GM18511 (cell line): ENCODE measurements at regions not wholly inside any gene's neighbourhood (a gene's known extent, or its start where the extent isn't known, plus 50 kb on each side); places are given as distances from the start of the nearest gene placed in this dataset.

Experiments
- ATAC-seq: cut with Tn5 transposase; IDR thresholded peaks from one replicate; pipeline ENCODE4 v1.9.1; 2021; ENCODE audit warnings: mild to moderate bottlenecking, moderate library complexity; ENCODE audit not compliant: unreplicated experiment

DNA sequence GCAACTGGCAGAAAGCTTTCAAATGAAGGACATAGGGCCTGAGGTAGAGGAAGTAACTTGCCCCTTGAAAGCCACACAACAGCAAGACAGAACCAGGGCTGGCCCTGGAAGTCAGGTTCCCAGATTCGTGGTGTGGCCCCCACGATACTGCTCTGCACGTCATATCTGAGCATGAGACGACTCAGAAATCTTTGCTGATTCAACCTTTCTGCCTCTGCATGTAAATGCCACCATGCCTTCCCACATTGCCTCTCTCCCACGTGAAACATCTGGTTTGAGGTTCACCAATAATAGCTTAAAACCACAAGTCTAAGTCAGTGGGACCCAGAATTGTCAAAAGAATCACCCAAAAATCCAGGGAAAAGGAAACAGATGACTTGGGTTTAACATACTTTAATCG lies 214.0 kb upstream of the TRIB2 start:
- no peak for ATAC-seq

DNA sequence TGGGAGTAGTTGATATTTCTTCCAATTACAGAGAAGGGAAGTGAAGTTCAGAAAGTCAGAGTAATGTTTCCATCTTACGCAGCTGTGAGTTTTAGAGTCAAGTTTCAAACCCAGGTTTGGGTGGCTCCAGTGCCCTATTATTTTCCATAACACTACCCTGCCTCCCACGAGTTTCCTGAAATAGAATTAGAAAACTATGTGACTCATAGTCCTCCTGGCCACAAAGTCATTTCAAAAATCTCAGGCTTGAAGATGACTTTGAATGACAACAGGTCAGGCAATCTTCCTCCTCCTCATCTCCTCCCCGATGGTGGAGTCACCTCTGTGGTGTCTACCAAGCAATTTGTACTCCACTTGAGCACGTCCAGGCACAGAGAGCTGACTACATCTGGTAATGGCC lies 212.3 kb upstream of the TRIB2 start:
- ATAC-seq: no peak

DNA sequence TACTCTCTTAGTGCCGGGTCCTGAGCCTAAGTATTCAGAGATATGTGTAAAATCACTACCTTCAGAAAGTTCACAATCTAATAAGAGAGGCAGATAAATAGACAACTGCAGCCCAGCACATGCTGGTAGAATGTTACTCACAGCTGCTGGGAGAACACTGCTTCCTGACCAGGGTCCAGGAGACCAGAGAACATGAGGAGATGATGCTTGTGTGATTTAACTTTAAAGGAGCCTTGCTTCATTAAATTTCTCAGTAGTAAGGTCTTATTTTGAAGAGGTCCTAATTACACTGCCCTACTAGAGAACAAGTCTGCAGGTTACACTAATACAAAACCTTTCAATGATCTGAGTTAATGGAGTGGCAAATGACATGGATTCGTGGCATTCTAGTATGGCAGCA lies 209.9 kb upstream of the TRIB2 start:
- ATAC-seq: peak; percentile 11

DNA sequence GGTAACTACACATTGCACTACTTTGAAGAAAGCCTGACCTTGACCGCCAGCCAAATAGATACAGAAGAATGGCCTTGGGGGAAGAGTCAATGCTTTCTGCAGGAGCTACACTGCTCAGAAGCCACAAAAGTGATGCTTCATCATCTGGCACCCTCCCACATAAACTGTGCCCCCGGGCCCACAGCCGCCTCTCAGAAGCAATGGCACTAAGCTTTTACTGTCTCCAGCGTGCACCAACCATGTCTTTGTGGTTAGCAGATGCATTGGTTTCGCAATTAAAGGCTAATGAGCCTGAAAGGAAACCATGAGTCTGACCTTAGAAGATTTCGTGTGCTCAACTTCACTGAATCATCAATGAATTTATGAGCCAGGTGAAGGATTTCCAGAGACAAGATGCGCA lies 209.4 kb upstream of the TRIB2 start:
- ATAC-seq: peak; percentile 90

DNA sequence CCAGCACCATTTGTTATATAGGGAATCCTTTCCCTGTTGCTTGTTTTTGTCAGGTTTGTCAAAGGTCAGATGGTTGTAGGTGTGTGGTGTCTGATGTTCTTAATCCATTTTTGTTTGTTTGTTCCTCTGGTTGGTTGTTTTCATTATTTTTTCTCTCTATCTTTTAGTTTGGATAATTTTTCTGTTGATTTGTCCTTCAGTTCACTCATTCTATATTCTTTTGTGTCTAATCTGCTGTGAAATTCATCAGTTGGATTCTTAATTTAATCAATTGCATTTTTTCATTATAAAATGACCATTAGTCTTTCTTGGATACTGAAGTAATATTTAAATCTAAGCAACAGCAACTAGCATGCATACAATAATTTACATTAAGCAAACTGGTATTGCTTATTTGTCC lies 206.7 kb upstream of the TRIB2 start:
- ATAC-seq: no peak

DNA sequence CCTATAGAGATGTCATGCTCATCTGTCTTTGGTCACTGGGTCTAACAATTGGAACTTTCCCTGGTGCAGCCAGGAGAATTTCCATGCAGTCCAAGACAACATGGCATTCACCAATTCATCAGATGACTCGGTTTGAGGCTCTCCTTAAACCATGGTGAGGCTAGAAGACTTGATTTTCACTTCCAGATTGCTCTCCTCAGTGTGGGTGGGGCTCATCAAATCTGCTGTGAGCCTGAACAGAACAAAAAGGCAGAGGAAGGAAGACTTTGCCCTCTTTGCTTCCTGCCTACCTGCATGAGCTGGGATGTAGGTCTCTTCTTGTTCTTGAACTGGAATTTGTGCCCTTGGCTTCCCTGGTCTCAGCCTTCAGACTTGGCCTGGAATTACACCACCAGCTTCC lies 203.4 kb upstream of the TRIB2 start:
- no peak for ATAC-seq

DNA sequence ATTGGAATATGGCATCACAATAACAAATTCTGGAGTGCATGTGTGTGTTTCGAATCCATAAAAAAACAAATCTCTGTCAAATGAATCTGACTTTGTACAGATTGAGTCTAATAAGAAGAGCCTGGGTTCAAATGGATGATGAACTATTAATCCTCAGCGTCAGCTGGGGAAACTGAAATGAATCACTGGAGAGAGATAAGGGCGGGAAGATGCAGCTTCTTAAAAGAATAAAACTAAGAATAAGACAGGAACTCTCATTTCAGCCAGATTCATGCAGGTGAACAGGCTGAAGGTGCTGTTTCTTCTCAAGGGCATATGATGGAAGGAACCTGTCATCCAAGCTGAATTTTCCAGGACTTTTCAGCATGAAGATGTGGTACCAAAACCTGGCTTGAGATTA lies 202.6 kb upstream of the TRIB2 start:
- no peak for ATAC-seq

DNA sequence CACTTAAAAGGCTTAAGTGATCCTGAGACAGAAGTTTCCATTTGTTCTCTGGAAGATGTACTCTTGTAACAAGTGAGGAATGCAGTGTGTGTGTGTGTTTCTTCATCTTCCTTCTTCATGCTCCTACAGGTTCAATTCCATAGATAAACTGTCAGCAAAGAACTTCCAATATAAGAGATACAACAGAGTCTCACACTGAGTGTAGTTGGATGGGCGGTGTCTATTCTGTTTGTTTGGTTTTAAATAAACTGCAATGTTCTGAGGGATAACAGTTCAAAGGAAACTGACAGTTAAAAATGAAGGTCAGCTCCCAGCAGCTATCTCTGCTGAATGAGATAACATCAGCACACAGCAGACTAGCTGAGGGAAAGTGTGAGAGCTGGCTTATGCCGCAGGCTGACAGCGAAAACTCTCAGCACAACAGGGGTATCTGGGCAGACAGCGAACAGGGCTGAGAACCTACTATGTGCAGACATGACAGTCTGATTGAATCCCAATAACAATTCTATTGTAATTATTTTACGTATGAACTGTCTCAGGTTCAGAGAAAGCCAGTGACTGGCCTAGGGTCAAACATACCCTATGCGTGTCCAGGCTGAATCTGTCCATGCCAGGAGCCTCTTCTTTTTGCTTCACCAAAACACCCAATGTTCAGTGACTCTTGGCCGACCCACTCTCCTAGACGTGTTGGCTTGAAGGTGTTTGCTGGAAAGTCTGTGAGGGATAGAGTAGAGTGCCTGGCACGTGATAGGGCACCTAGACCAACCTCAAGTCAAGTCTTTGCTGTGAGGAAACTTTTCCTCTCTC lies 201.9 kb upstream of the TRIB2 start:
- ATAC-seq: no peak

DNA sequence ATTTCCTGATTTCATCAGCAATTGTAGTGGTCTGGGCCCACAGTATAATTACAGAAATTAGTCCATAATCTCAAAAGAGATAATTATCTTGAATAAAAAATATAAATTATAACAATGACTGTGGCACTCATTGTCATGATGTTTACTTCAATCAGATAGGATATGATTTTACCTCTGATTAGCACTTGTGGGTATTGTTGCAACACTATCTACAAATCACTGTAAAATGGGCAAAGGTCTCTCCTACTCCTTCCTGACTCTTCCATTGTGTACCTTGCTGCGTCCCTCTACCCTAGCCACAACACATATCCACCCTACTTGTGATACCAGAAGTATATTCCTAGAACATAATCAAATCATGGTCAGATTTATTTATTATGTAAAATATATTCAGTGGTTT lies 200.9 kb upstream of the TRIB2 start:
- no peak for ATAC-seq

DNA sequence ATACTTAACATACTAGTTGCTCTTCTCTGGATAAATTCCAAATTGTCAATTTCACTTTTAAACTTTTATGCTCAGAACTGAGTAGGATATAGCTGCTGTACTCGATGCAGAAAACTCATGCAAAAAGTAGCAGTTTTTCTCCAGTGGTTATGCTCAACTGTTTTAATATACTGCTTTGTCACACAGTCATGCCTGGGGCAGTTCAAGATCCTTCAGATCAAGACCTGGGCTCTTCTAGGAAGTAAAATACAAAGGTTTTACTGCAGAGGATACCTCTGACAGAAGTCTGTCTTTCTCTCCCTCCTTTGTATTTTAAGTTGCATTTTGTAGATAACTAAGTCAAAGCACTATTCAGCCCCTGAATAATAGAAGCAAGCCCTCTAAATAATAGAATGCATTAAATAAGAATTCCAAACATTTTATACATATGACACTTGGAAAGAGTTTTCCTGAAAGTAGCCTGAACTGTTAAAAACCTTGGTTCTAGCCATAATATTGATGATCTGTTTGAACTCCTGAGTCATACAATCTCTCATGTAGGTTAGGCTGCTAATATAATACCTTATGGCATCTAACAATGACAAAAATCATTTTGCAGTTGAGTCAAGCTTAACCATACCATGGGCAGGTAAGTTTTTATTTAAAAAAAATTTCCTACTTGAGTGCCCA lies 183.3 kb upstream of the TRIB2 start:
- no peak for ATAC-seq

DNA sequence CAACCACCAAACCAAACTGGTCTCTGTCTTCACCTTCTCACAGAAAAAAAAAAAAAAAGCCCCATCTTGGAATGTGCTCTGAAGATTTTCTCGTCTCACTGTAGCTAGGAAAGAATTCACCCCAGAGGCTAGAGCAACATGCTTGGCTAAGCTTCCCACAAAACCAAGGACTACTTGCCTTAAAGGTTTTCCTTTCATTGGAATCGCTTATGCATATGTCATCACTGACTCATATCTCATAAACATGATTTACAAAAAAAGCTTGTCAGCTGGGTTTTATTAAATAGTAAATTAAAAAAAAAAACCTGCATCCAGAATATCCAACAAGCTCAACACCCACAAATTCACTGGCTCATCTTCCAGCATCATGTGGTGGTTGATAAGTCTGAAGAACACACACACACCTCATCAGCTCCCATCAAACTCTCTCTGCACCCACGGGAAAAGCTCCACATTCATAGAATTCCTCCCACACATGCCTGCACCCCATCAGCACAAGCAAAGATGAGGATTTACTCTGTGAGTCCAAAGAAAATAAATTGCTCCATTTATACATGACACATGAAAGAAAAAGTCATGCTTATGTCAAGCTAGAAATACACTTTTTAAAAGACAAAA lies 182.0 kb upstream of the TRIB2 start:
- no peak for ATAC-seq

DNA sequence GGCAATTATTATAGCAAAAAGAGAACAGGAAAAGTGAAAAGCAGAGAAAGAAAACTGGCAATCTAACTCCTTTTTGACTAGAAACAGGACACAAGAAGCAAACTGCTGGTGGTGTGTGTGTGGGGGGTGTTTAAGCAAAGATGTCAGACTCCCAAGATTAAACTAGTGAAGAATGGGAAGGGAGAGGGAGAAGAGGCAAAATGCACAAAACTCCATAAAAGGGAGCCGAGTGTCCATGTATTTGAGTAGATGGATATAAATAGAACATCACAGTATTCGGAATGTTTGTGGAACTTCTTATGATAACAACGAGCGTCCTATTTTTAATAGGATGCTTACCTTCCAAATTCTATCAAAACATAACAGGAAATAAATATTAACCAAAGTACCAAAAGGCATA lies 179.8 kb upstream of the TRIB2 start:
- ATAC-seq: no peak

DNA sequence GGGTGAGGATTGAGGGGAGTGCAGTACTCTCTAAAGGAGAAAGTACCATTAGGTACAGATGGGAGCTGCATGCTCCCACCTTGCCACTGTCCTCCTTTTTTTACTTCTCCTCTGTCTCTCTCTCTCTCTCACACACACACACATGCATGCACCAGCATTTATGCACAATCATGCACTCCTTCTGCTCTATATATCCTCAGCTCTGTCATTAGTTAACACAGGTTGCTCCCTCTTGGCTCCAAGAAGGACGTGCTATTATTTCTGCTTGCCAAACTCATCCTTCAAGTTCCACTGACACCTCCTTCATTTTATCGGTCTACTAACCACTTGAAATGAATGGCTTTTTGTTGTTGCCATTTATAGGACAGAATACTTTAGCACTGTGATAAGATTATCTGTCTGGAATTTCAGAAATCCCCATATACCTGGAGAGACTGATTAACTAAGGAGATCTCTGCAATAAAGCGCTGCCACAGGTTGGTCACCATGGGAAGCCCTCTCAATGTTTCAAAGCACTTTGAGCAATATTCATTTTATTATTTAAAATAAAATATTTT lies 178.5 kb upstream of the TRIB2 start:
- no peak for ATAC-seq

DNA sequence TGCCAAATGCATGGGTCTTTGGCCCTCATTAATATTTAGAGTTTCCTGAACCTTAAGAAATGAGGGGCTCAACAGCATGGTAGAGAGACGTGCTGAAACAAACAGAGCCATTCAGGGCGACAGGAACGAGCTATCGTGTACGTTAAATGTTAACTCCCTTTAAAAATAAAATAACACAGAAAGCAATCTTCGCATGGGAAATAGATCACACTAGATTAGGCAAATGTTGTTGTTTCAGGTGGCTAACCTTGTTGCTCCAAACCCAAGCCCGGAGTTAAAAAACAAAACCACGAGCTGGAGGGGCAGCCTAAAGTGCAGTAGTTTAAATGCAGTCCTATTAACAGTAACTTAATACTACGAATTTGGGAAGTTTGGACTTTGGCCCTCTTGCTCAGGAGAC lies 177.4 kb upstream of the TRIB2 start:
- ATAC-seq: no peak

DNA sequence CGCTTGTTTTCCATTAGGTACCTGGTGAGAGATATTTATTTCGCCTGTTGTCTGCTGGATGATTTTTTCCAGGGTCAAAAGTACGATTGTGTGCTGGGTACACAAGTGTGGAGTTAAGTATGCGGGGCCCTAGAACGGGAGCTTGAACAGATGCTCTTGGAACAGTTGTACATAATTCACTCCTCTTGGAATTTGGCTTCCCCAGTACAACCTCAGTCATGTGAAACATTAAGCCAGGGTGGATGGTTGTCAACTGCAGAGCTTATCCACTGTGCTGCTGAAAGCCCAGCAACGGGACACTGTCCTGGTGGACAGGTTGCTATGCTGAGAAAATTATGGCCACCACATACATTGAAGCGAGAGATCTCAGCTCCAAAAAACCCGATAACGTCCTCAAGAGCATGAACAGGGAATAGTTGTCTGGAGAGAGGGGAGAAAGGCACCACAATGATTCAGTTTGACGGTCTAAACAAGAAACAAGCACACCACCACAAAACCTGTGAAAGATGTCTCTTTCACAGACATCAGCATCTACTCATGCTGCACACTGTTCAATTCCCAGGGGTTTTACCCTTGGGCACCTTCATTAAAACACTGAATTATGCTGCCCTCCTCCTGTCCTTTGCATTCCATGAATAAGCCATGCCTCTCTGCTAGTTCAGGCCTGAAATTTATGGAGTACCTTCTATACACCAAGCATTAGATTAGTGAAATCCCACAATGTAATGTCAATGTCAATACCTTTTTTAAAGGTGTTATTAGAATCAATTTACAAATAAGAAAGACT lies 176.8 kb upstream of the TRIB2 start:
- ATAC-seq: no peak

DNA sequence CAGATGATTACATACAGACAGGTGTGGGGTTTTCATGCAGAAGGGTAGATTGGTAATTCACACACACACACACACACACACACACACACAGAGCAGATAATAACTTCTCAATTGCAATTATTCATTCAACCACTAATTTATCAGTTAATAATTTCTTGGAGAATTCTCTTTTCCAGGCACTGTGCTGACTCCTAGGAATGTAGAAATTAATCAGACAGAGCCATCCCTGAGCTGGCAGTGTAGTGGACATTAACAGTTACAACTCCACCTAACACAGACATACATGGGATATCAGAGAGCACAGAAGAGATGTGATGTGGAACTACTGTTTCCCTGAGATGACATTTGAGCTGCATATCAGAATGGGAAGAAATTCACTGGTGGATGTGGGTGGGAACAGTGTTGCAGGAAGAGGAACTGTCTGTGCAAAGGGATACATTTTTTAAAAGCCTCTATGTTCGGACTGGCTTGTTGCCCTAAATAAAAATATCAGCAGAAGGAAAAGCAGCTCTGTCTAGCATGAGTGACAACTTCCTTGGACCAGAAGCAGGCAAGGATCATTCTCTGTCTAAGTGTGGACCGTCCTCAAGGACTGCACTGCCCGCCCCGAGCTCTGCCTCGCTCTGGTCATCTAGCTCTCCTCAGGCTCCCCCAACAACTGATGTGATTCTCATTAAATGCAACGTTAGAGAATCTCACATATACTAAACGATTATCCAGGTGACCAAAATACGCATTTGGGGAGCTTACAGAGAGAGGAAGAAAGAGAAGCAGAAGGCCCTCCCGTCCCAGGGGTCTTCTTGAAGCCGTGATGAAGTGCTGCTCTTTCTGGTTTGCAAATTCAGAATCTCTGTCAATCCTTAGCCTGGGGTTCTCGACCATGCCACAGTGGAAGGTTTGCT lies 173.4 kb upstream of the TRIB2 start:
- ATAC-seq: no peak

DNA sequence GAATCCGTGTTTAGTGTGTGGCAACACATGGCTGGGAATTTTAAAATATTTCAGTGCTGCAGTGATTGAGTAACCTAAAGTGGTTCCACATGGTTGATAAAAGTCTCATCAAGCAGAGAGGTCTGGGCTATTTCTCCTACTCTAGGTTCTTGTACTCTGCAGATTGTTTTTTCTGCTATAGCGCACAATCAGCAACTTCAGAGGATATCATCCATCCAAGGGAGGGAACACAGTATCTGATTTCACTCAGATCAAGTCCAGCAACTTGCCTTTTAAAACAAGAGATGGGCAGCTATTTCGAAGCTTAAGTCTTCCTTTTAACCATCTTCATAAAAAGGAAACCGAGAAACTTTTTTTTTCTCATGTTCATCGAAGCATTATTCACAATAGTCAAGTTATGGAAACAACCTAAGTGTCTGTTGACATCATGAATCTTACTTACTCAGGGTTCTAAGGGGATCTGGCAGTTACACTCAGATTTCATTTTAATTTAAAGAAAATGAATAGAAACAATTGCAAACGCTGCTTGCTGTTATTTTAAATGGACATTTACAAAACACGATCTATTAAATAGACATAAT lies 172.7 kb upstream of the TRIB2 start:
- peak; percentile 91 for ATAC-seq

DNA sequence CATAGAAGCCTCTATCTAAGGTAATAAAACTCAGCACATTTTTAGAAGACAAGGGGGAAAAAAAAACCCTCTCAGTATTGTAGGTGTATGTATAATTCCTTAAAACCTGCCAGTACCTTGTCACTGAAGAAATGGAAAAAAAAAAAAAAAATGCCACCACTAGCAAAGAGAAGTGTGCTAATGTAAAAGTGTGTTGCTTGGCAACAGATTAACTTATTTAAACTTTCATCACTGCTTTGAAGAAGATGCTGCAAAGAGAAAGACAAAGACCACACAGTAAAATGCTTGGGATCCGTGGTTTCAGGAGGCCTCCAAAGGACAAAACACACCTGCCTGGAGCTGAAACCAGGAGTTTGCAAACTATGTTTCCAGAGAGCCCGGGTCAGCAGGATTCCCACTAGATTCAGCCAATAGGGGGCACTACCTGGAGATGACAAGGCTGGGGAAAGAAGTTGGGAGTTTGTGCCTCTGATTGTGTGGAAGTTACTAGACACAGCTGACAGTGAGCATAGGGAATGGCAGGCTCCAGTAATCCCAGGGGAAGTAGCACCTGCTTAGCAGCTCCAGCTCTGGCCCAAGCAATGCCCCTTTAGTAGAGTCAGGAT lies 169.1 kb upstream of the TRIB2 start:
- ATAC-seq: no peak

DNA sequence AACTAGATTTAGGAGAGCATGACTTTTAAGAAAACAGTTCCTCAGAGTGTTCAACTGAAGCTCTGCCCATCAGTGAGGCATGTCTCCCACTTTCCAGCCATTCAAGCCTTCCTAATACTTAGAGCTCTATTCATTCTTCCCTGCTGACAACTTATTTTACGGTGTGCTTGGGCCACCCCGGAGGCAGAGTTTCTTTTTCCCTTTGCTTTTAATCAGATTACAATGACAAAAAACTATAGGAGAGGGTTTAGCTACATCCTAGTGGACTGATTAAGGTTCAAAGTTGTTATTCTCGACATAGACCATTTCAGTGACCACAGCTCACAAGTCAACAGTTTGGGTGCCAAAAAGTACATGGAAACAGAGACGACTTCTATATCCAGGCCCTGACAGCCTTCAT lies 167.8 kb upstream of the TRIB2 start:
- ATAC-seq: no peak
